Parathyroid adenoma (tissue), 2 donors: ENCODE measurements at regions not wholly inside any gene's neighbourhood (a gene's known extent, or its start where the extent isn't known, plus 50 kb on each side); places are given as distances from the start of the nearest gene placed in this dataset.

Experiments
- H2AFZ ChIP-seq: fragments of 300-600 bp; sonication (generic); one replicate; pipeline ENCODE4 v1.7.0; 2017; ENCODE audit warnings: antibody characterized with exemption, mild to moderate bottlenecking
- H3K27ac ChIP-seq: fragments of 300-600 bp; sonication (generic); one replicate; pipeline ENCODE4 v1.7.0; 2017
- H3K27me3 ChIP-seq: fragments of 300-600 bp; sonication (generic); one replicate; pipeline ENCODE4 v1.7.0; 2017; ENCODE audit warnings: low read length; ENCODE audit not compliant: control insufficient read depth, insufficient read depth
- H3K36me3 ChIP-seq: fragments of 300-600 bp; sonication (generic); one replicate; pipeline ENCODE4 v1.7.0; 2017; ENCODE audit warnings: low read length; ENCODE audit not compliant: control insufficient read depth, insufficient read depth
- H3K4me1 ChIP-seq: fragments of 300-600 bp; sonication (generic); one replicate; pipeline ENCODE4 v1.7.0; 2017; ENCODE audit warnings: control low read depth
- H3K4me2 ChIP-seq: fragments of 300-600 bp; sonication (generic); one replicate; pipeline ENCODE4 v1.7.0; 2017; ENCODE audit warnings: low read length
- H3K4me3 ChIP-seq: fragments of 300-600 bp; sonication (generic); one replicate; pipeline ENCODE4 v1.7.0; 2017; ENCODE audit warnings: low read depth, low read length
- H3K79me2 ChIP-seq: fragments of 300-600 bp; sonication (generic); one replicate; pipeline ENCODE4 v1.7.0; 2017; ENCODE audit warnings: control low read depth
- H3K9ac ChIP-seq: fragments of 300-600 bp; sonication (generic); one replicate; pipeline ENCODE4 v1.7.0; 2017; ENCODE audit warnings: mild to moderate bottlenecking
- H3K9me3 ChIP-seq: fragments of 300-600 bp; sonication (generic); one replicate; pipeline ENCODE4 v1.7.0; 2017; ENCODE audit warnings: low read length; ENCODE audit not compliant: control insufficient read depth
- TF ChIP-seq, protein P1 (sequence below): fragments of 300-600 bp; sonication (generic); IDR thresholded peaks from one replicate; pipeline ENCODE4 v1.7.0; 2017; ENCODE audit warnings: antibody characterized with exemption, mild to moderate bottlenecking
- donor health status: primary hyperparathyroidism.

DNA sequence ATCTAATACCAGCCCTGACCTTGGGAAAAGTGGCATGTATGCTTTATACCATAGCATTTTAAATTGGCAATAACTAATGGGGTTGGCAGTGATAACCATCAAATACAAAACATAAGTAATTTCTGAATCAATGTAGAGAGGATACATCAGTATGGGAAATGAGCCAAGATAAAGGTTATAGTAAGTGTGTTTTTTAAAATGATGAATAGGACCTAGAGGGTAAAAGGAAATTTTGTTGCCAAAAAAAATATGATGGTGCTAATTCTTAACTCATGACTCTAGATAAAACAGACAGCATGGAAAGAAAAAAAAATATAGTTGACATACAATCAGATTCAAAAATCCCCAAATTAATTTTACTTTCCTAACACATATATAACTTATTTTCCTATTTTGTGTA, 75.4 kb upstream of the ROBO1 start:
- Histone ChIP-seq H3K27me3 (no peaks in the 10 kb centered on the region), H3K9ac (no peak overlapping the region), H3K79me2 (no peaks in the 10 kb centered on the region), H2AFZ (no peak overlapping the region), H3K9me3 (no peaks in the 10 kb centered on the region), H3K36me3 (no peaks in the 10 kb centered on the region), H3K4me2 (no peak overlapping the region), H3K4me1 (no peaks in the 10 kb centered on the region), H3K4me3 (no peak overlapping the region), H3K27ac (no peak overlapping the region)
- TF ChIP-seq, protein P1, sequence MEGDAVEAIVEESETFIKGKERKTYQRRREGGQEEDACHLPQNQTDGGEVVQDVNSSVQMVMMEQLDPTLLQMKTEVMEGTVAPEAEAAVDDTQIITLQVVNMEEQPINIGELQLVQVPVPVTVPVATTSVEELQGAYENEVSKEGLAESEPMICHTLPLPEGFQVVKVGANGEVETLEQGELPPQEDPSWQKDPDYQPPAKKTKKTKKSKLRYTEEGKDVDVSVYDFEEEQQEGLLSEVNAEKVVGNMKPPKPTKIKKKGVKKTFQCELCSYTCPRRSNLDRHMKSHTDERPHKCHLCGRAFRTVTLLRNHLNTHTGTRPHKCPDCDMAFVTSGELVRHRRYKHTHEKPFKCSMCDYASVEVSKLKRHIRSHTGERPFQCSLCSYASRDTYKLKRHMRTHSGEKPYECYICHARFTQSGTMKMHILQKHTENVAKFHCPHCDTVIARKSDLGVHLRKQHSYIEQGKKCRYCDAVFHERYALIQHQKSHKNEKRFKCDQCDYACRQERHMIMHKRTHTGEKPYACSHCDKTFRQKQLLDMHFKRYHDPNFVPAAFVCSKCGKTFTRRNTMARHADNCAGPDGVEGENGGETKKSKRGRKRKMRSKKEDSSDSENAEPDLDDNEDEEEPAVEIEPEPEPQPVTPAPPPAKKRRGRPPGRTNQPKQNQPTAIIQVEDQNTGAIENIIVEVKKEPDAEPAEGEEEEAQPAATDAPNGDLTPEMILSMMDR: no peak

DNA sequence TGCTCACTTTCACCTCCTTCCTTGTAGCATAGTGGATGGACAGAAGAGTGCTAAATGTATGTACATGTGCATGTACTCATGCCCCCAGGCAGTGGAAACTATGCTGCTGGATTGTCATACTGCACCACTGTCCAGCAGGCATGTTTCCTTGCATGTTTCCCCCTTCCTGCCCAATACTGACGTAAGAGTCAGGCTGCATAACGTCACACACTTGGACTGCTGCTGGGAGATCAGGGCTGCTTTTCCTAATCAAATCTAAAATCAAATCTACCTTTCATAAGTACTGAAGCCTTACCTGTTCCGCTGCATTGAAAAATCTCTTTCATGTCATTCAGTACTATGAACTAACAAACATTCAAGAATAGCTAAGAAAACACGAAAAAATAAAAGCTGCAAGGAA, 67.9 kb upstream of the ROBO1 start:
- Histone ChIP-seq H3K4me3 (no peak overlapping the region), H3K27ac (no peak overlapping the region), H3K27me3 (no peaks in the 10 kb centered on the region), H3K4me2 (no peak overlapping the region), H2AFZ (no peak overlapping the region), H3K79me2 (no peaks in the 10 kb centered on the region), H3K4me1 (no peaks in the 10 kb centered on the region), H3K9ac (no peak overlapping the region), H3K9me3 (no peaks in the 10 kb centered on the region), H3K36me3 (no peaks in the 10 kb centered on the region)
- TF ChIP-seq, protein P1: no peak

DNA sequence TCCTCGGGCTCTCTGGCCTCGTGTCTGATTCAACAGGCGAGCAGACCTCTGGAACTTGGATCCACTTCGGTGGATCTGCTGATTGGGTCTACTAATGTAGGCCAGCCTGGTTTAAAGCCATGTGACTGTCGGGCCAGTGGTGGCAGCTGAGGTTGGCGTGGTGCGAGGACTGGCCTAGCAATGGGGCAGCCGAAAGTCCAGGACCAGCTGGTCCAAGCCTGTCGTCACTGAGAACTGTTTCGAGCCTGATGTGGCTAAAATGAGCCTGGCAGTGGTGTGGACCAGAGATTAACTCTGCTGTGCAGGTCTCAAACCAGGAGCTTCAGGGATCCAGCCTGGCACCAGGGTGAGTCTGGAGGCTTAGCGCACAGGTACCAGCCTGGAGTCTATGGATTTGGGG, 56.4 kb upstream of the ROBO1 start:
- TF ChIP-seq, protein P1: no peak
- H3K4me2 ChIP-seq: no peak overlapping the region
- H3K9ac ChIP-seq: no peak overlapping the region
- H3K27me3 ChIP-seq: no peaks in the 10 kb centered on the region
- H3K79me2 ChIP-seq: no peaks in the 10 kb centered on the region
- H3K4me1 ChIP-seq: no peaks in the 10 kb centered on the region
- H2AFZ ChIP-seq: no peak overlapping the region
- H3K27ac ChIP-seq: no peak overlapping the region
- no peaks in the 10 kb centered on the region for H3K36me3 ChIP-seq
- no peak overlapping the region for H3K4me3 ChIP-seq
- H3K9me3 ChIP-seq: no peaks in the 10 kb centered on the region

DNA sequence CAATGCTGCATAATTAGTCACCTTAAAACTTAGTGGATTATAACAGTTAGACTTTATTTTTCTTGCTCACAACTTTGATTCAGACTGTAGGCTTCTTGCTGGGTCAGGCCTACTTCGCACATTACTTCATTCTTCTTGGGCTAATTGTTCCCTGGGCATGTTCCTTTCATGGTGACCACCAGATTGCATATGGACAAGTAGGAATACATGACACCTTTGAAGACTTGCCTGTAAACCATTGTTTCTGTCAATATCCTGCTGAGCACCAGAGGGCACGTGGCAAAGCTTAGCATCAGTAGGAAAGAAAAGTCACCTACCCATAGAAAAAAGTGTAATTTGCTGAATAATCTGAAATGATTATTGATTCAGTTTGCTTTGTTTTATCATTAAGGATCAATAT, 54.3 kb upstream of the ROBO1 start:
- Histone ChIP-seq H3K27ac (no peak overlapping the region), H3K79me2 (no peaks in the 10 kb centered on the region), H3K9ac (no peak overlapping the region), H3K4me1 (no peaks in the 10 kb centered on the region), H3K27me3 (no peaks in the 10 kb centered on the region), H2AFZ (no peak overlapping the region), H3K4me3 (no peak overlapping the region), H3K9me3 (no peaks in the 10 kb centered on the region), H3K4me2 (no peak overlapping the region), H3K36me3 (no peaks in the 10 kb centered on the region)
- TF ChIP-seq, protein P1: no peak

DNA sequence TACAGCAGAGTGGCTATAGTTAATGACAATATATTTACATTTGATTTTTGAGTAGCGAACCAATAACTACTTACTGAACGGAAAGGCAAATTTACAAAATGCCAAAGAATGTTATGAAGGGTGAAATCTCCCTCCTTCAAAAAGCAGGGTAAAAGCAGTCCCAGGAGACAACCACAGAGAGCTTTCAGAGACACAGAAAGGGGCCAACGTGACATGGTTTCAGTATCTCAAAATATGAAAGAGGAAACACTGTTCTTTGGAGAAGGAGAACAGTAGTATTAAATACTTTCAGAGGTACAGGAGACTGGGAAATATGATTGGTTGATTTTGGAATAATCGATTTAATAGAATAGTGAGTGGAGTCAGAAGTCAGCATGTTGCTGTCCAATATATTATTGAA, 52.3 kb upstream of the ROBO1 start:
- no peaks in the 10 kb centered on the region for H3K4me1 ChIP-seq
- H2AFZ ChIP-seq: no peak overlapping the region
- H3K4me2 ChIP-seq: no peak overlapping the region
- no peak overlapping the region for H3K4me3 ChIP-seq
- no peak overlapping the region for H3K27ac ChIP-seq
- H3K9me3 ChIP-seq: no peaks in the 10 kb centered on the region
- H3K9ac ChIP-seq: no peak overlapping the region
- H3K36me3 ChIP-seq: no peaks in the 10 kb centered on the region
- no peaks in the 10 kb centered on the region for H3K27me3 ChIP-seq
- TF ChIP-seq, protein P1: no peak
- H3K79me2 ChIP-seq: no peaks in the 10 kb centered on the region
